ENCODE measurements at regions not wholly inside any gene's neighbourhood (a gene's known extent, or its start where the extent isn't known, plus 50 kb on each side); places are given as distances from the start of the nearest gene placed in this dataset.

DNA sequence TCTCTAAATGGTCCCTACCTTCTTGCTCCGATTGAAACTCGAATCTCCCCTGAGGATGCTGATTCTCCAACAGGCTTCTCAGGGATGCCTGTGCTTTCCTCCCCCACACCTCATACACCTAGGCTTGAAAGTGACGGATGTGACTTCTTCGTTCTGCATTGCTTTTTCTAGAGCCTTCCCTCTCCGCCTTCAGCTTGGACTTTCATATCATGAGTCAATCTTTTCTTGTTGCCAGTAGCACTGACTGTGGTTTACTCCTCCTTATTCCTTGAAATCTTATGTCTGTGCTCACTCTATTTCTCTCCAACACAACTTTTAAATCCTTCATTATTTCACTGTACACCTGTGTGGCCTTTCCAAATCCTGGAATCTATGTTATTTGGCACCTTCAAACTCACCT, 451.4 kb downstream of the TMX3 start:
- no peak overlapping the region for H3K4me3 ChIP-seq (ENCODE audit: low read depth, low read length)
- in situ Hi-C loops (cut with HindIII; ENCODE audit: low sequenced_read_pairs), result no loop called here
- no peak for DNase-seq (ENCODE audit: low read depth)
- TF ChIP-seq CTCF (IDR thresholded peaks at IDR 0.05; ENCODE audit: low read depth, low read length, missing control alignments), result no peak

- TF ChIP-seq CTCF (IDR thresholded peaks at IDR 0.05; ENCODE audit: low read depth, low read length, missing control alignments), result no peak
- peak; percentile 34 for DNase-seq (ENCODE audit: low read depth)
- no peak overlapping the region for H3K4me3 ChIP-seq (ENCODE audit: low read depth, low read length)
- in situ Hi-C loops (cut with HindIII; ENCODE audit: low sequenced_read_pairs), result no loop called here
These were observed 452.1 kb downstream of the TMX3 start for GRCh38 chr18:68262690-68263294.

DNA sequence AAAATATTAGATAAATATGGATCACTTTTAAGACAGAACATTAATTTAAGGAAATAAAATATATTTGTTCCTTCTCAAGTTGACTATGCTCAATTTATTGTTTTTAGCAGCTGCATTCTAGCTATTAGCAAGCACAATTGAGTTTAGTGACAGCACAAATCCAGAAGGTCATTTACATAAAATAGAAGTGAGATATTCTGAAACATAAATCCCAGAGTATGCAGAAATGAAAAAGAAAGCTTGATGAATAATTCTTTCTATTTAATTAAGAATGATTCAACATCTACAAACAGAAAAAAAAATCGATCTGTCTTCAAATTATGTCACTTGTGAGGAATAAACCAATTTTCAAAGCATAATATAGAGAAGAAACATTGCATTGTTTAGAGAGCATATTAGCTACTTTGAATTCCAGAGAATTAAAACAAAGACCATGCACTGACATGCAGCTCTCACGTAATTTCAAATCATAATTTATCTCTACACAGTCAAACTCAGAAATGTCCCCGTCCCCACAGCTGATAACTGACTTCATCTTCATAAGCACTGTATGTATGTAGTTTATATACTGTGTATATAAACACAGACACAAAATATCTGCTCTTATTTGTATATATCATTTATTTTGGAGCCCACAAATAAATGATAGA, 458.4 kb downstream of the TMX3 start:
- DNase-seq (ENCODE audit: low read depth), result no peak
- no peak for TF ChIP-seq CTCF (IDR thresholded peaks at IDR 0.05; ENCODE audit: low read depth, low read length, missing control alignments)
- in situ Hi-C loops (cut with HindIII; ENCODE audit: low sequenced_read_pairs), result no loop called here
- H3K4me3 ChIP-seq (ENCODE audit: low read depth, low read length), result no peak overlapping the region

DNA sequence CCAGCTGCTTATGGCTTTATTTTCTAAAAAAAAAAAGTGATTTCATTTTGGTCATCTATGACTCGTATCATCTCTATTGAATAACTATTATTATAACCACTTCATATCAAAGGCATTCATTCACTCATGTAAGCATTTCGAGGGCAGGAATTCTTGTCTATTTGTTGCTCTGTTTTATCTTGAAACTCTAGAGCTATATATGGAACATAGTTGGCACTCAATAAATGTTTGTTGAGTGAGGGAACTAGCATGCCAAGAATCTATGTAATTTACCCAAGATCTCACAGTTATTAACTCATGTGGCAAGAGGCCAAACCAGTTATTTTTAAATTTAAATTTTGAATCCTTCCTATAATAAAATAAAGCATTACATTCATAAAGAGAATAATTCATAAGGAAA, 470.1 kb downstream of the TMX3 start:
- no peak for DNase-seq (ENCODE audit: low read depth)
- TF ChIP-seq CTCF (IDR thresholded peaks at IDR 0.05; ENCODE audit: low read depth, low read length, missing control alignments), result no peak
- no peak overlapping the region for H3K4me3 ChIP-seq (ENCODE audit: low read depth, low read length)
- in situ Hi-C loops (cut with HindIII; ENCODE audit: low sequenced_read_pairs), result no loop called here

DNA sequence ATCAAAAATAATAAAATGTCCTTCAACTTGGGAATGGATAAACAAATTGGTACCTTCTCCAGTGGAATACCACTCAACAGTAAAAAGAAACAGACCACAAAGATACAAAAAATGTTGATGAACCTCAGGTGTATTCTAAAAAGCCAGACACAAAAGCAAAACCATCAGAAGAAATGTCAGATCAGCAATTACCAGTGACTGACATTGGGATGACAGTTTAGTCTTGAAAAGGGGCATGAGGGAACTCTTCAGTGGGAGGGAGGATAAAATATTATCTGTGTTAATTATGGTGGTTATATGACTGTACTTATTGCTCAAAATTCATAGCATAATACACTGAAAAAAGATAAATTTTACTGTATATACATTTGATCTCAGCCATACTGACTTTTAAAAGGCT, 473.0 kb downstream of the TMX3 start:
- DNase-seq (ENCODE audit: low read depth), result no peak
- TF ChIP-seq CTCF (IDR thresholded peaks at IDR 0.05; ENCODE audit: low read depth, low read length, missing control alignments), result no peak
- H3K4me3 ChIP-seq (ENCODE audit: low read depth, low read length), result no peak overlapping the region
- in situ Hi-C loops (cut with HindIII; ENCODE audit: low sequenced_read_pairs), result no loop called here

- no peak for DNase-seq (ENCODE audit: low read depth)
- no peak overlapping the region for H3K4me3 ChIP-seq (ENCODE audit: low read depth, low read length)
- TF ChIP-seq CTCF (IDR thresholded peaks at IDR 0.05; ENCODE audit: low read depth, low read length, missing control alignments), result no peak
- in situ Hi-C loops (cut with HindIII; ENCODE audit: low sequenced_read_pairs), result no loop called here
These were observed 480.2 kb downstream of the TMX3 start for GRCh38 chr18:68234676-68235075.

All from astrocyte of the cerebellum (primary cell).